MCF 10A (cell line): ENCODE measurements at regions not wholly inside any gene's neighbourhood (a gene's known extent, or its start where the extent isn't known, plus 50 kb on each side); places are given as distances from the start of the nearest gene placed in this dataset.

Experiments
- BruUV-seq: library from RNA; stranded (reverse); fragments of 400-500 nt; replicated peaks from 2 replicates; lab custom pipeline; 2021; lab: Mats Ljungman, UMichigan
- CTCF ChIA-PET: fragments of 300-600 bp; sonication (Branson Sonifier 250); formaldehyde crosslinking; extraction: SDS; loops from one replicate; lab custom pipeline; 2021; ENCODE audit warnings: antibody characterized with exemption, inconsistent platforms; lab: Yijun Ruan, JAX
- POLR2A ChIA-PET: fragments of 300-600, 350-650 bp; sonication (Branson Sonifier 250); formaldehyde crosslinking; extraction: SDS; loops from one replicate; lab custom pipeline; 2020; ENCODE audit warnings: antibody characterized with exemption, inconsistent platforms; lab: Yijun Ruan, JAX
- DNase-seq: peaks from one replicate; pipeline ENCODE4 v3.0.0-alpha.2; 2018; ENCODE audit not compliant: unreplicated experiment
- H3K27ac Mint-ChIP-seq: one replicate; pipeline ENCODE4 v1.8.0; 2022; ENCODE audit warnings: mild to moderate bottlenecking, low read depth, mixed read lengths; ENCODE audit not compliant: unreplicated experiment
- H3K27me3 Mint-ChIP-seq: one replicate; pipeline ENCODE4 v1.8.0; 2022; ENCODE audit warnings: mixed read lengths; ENCODE audit not compliant: insufficient read depth, unreplicated experiment
- H3K36me3 Mint-ChIP-seq: one replicate; pipeline ENCODE4 v1.8.0; 2022; ENCODE audit warnings: mild to moderate bottlenecking, moderate library complexity, mixed read lengths; ENCODE audit not compliant: insufficient read depth, unreplicated experiment
- H3K4me1 Mint-ChIP-seq: one replicate; pipeline ENCODE4 v1.8.0; 2022; ENCODE audit warnings: mixed read lengths; ENCODE audit not compliant: insufficient read depth, unreplicated experiment
- H3K4me3 Mint-ChIP-seq: one replicate; pipeline ENCODE4 v1.8.0; 2022; ENCODE audit warnings: mild to moderate bottlenecking, moderate library complexity, mixed read lengths; ENCODE audit not compliant: unreplicated experiment
- H3K9me3 Mint-ChIP-seq: one replicate; pipeline ENCODE4 v1.8.0; 2022; ENCODE audit warnings: mixed read lengths; ENCODE audit not compliant: unreplicated experiment
- CTCF ChIP-seq: fragments of 200-600 bp; IDR thresholded peaks from one replicate; pipeline ENCODE4 v1.8.0; 2022; ENCODE audit warnings: antibody characterized with exemption, mild to moderate bottlenecking; ENCODE audit not compliant: unreplicated experiment
- intact Hi-C: fragments of 100-400 bp; cut with micrococcal nuclease; formaldehyde crosslinking; loops from 2 replicates; pipeline ENCODE4 v1.14.1; 2022

DNA sequence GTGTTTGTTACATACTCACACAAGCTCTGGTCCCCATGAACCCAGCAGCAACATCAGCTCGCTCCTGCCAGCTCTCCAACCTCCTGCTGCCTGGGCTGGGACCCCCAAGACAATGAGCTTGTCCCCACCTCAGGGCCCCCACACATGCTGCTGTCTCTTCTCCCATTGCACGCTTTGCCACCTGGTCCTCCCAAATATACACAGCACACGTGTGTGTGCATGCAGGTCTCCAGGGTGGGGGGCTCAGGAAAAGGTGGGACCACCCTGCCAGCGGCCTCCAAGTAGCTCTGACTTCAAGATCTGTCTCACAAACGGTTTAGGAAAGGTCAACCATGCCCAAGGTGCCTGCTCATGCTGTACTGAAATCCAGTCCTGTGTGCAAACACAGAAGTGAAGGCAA lies 68.1 kb upstream of the CCND1 start:
- Mint-ChIP-seq H3K4me3 (no peak overlapping the region), H3K4me1 (no peaks in the 10 kb centered on the region), H3K36me3 (no peaks in the 10 kb centered on the region), H3K9me3 (no peaks in the 10 kb centered on the region), H3K27me3 (peaks cover 14% of the 10 kb centered on the region), H3K27ac (no peak overlapping the region)
- ChIA-PET CTCF (no interaction called here), POLR2A (no interaction called here)
- no peak for DNase-seq
- TF ChIP-seq CTCF = no peak
- intact Hi-C loops = no loop called here
- BruUV-seq = no TSS peak

DNA sequence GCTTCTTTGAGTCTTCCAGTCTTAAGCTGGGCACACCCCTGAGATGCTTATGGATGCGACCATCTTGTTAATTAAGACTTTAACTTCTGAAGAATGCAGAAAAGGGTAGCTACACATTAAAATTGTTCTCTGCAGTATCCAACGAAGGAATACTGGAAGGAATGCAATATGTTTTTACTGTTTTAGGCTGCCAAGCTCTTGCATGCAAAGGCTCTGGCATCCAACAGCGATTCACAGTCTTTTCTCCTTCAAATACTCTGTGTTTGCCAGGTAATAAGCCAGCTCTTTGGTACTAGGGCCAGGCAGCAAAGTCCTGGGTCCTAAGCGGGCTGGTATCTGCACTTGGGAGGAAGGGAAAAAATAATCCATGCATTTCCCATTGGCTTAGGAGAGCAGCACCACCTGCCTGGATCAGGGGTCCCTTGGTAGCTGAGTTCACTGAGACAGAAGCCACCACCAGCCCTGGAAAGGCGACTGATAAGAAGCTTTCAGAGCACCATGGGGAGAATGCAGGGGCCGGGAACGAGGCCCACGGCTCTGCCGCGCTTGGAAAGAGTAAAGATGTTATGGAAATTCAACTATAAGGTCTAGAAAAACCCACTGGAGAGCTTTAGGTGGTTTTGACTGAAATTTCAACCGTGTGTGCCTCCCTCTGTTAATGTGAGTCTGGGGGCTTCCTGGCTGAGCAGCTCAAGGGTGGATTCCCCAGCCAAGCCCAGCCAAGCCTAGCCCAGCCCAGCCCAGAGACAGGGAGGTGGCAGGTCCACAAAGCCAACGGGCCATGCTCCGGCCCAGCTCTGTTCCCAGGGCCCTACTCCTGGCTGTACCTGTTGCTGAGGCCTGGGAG lies 67.0 kb upstream of the CCND1 start:
- DNase-seq = no peak
- no TSS peak for BruUV-seq
- no peaks in the 10 kb centered on the region for H3K36me3 Mint-ChIP-seq

DNA sequence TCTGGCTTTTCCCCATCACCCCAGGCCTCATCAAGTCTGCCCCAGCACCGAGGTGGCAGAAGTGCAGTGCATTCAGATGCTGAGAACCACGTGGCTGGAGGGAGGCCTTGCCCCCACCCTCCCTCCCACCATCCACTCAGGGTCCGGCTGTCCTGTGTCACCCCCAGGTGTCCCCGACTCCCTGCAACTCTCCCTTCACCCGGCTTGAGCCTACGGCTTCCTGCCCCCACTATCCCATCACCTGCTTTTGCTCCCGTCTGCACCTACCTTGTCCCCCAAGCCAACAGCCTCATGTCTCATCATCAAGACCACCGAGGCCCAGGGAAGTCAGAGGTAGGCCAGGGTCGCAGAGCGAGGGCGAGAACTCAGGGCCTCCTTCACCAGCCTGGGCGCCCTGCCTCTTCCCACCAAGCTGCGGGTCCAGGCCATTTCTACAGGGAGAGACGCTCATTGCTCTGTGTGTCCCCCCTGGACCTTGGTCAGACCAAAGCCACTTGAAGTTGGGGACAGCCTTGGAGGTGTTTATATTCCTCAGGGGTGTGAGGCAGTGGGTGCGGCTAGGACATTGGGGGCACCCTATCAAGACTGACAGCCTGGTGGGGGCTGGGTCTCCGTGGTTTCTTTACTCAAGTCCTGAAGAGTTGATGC lies 66.2 kb upstream of the CCND1 start:
- no peaks in the 10 kb centered on the region for H3K36me3 Mint-ChIP-seq
- intact Hi-C loops = no loop called here
- H3K4me3 Mint-ChIP-seq = no peak overlapping the region
- H3K4me1 Mint-ChIP-seq = no peaks in the 10 kb centered on the region
- H3K27me3 Mint-ChIP-seq = peaks cover 14% of the 10 kb centered on the region
- DNase-seq = no peak
- BruUV-seq = no TSS peak
- no peak overlapping the region for H3K27ac Mint-ChIP-seq
- no peaks in the 10 kb centered on the region for H3K9me3 Mint-ChIP-seq
- ChIA-PET CTCF (no interaction called here), POLR2A (no interaction called here)
- no peak for TF ChIP-seq CTCF

More for the DNA sequence above, 67.0 kb upstream of the CCND1 start:
- intact Hi-C loops = no loop called here
- no peaks in the 10 kb centered on the region for H3K9me3 Mint-ChIP-seq
- CTCF ChIA-PET = no interaction called here
- no peak overlapping the region for H3K27ac Mint-ChIP-seq
- TF ChIP-seq CTCF = no peak
- no peak overlapping the region for H3K4me3 Mint-ChIP-seq
- no peaks in the 10 kb centered on the region for H3K4me1 Mint-ChIP-seq
- POLR2A ChIA-PET = no interaction called here
- peaks cover 14% of the 10 kb centered on the region for H3K27me3 Mint-ChIP-seq

DNA sequence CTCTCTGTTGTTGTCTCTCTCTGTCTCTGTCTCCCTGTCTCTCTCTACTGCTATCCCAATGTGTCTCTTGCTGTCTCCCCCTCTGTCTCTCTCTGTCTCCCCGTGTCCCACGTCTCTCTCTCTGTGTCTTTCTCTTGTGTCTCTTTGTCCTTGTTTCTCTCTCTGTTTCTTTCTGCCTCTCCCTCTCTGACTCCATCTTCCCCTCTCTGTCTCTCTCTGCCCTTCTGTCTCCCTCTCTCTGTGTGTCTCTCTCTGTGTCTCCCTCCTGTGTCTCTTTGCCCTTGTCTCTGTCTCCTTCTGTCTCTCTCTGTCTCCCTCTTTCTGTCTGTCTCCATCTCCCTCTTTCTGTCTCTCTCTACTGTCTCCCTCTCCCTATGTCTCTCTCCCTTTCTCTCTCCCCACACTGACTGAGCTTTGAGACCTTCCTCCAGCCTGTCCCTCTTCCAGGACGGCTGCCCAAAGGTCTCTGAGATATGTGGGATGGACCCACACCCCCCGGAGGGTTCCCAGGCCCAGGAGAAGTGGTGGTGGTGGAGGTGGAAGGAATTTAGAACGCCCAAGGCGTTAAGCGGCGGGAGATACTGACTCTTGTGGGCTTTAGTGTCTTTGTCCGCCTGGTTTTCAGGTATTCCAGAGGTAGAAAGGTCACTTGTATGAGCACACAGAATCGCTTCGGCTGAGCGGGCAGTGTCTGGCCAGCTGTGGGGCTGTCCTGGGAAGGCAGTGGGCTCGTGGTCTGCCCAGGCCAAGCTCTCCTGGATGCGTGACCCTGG lies 65.5 kb upstream of the CCND1 start:
- ChIA-PET CTCF (interaction anchor here (0.7 kb wide), 1 partner anchor 13 kb away, joined by 3 read pairs; no protein-coding TSS in a partner anchor), POLR2A (no interaction called here)
- H3K9me3 Mint-ChIP-seq = no peaks in the 10 kb centered on the region
- H3K4me1 Mint-ChIP-seq = no peaks in the 10 kb centered on the region
- no peak for DNase-seq
- H3K27me3 Mint-ChIP-seq = peaks cover 14% of the 10 kb centered on the region
- no peak overlapping the region for H3K27ac Mint-ChIP-seq
- BruUV-seq = no TSS peak
- H3K36me3 Mint-ChIP-seq = no peaks in the 10 kb centered on the region
- intact Hi-C loops = no loop called here
- TF ChIP-seq CTCF = no peak
- no peak overlapping the region for H3K4me3 Mint-ChIP-seq
